ENCODE measurements at regions not wholly inside any gene's neighbourhood (a gene's known extent, or its start where the extent isn't known, plus 50 kb on each side); places are given as distances from the start of the nearest gene placed in this dataset.
"Not testable (repeated sequence)": the region's sequence is repeated elsewhere in the genome, so short reads cannot be mapped to it uniquely, and the experiment has no call there.

GRCh38 chr10:121327727-121328126 lies 270.5 kb downstream of the FGFR2 start:
- Histone ChIP-seq H3K79me2 (ENCODE audit: insufficient read depth, low read length) (no peaks in the 10 kb centered on the region), H4K20me1 (ENCODE audit: insufficient read depth, low read length, poor library complexity, severe bottlenecking) (no peaks in the 10 kb centered on the region), H3K27me3 (ENCODE audit: insufficient read depth, low read length, poor library complexity, severe bottlenecking) (no peaks in the 10 kb centered on the region), H3K36me3 (ENCODE audit: insufficient read depth, low read length) (no peaks in the 10 kb centered on the region), H3F3A (ENCODE audit: low read depth) (no peaks in the 10 kb centered on the region), H3K4me2 (ENCODE audit: low read depth, low read length, poor library complexity, severe bottlenecking) (no peak overlapping the region), H2AFZ (ENCODE audit: low read length) (no peak overlapping the region), H3K9me2 (replicated peaks; ENCODE audit: low read depth, low read length) (no peaks in the 10 kb centered on the region), H3K9me3 (ENCODE audit: insufficient read depth, low read depth, low read length) (no peaks in the 10 kb centered on the region), H3K4me1 (ENCODE audit: insufficient read depth, low read length, poor library complexity, severe bottlenecking) (no peaks in the 10 kb centered on the region), H3K9ac (ENCODE audit: low read depth, low read length, poor library complexity, severe bottlenecking) (no peak overlapping the region), H3K4me3 (ENCODE audit: low read length, poor library complexity, severe bottlenecking) (no peak overlapping the region)
- TF ChIP-seq EZH2phosphoT487 (IDR thresholded peaks at IDR 0.05; ENCODE audit: borderline replicate concordance) = no peak
- no peak for TF ChIP-seq CTCF (conservative IDR thresholded peaks at IDR 0.05; ENCODE audit: low read length)

GRCh38 chr10:121329631-121330030 lies 268.6 kb downstream of the FGFR2 start:
- H2AFZ ChIP-seq (ENCODE audit: low read length); H3K4me1 ChIP-seq (ENCODE audit: insufficient read depth, low read length, poor library complexity, severe bottlenecking); H3K9me2 ChIP-seq (replicated peaks; ENCODE audit: low read depth, low read length); H3K9me3 ChIP-seq (ENCODE audit: insufficient read depth, low read depth, low read length); H3F3A ChIP-seq (ENCODE audit: low read depth); H3K4me2 ChIP-seq (ENCODE audit: low read depth, low read length, poor library complexity, severe bottlenecking); H3K36me3 ChIP-seq (ENCODE audit: insufficient read depth, low read length); H3K79me2 ChIP-seq (ENCODE audit: insufficient read depth, low read length); H3K9ac ChIP-seq (ENCODE audit: low read depth, low read length, poor library complexity, severe bottlenecking); H3K4me3 ChIP-seq (ENCODE audit: low read length, poor library complexity, severe bottlenecking); H4K20me1 ChIP-seq (ENCODE audit: insufficient read depth, low read length, poor library complexity, severe bottlenecking); H3K27me3 ChIP-seq (ENCODE audit: insufficient read depth, low read length, poor library complexity, severe bottlenecking): not testable (repeated sequence)

- Histone ChIP-seq H3K9ac (ENCODE audit: low read depth, low read length, poor library complexity, severe bottlenecking) (no peak overlapping the region), H3K36me3 (ENCODE audit: insufficient read depth, low read length) (no peaks in the 10 kb centered on the region), H3K4me3 (ENCODE audit: low read length, poor library complexity, severe bottlenecking) (no peak overlapping the region), H3K79me2 (ENCODE audit: insufficient read depth, low read length) (no peaks in the 10 kb centered on the region), H3K9me3 (ENCODE audit: insufficient read depth, low read depth, low read length) (peaks cover 5% of the 10 kb centered on the region; the same call in 1 of the 2 replicates), H3K4me1 (ENCODE audit: insufficient read depth, low read length, poor library complexity, severe bottlenecking) (no peaks in the 10 kb centered on the region), H3K9me2 (replicated peaks; ENCODE audit: low read depth, low read length) (no peaks in the 10 kb centered on the region), H2AFZ (ENCODE audit: low read length) (no peak overlapping the region), H3K4me2 (ENCODE audit: low read depth, low read length, poor library complexity, severe bottlenecking) (no peak overlapping the region), H4K20me1 (ENCODE audit: insufficient read depth, low read length, poor library complexity, severe bottlenecking) (no peaks in the 10 kb centered on the region), H3F3A (ENCODE audit: low read depth) (no peaks in the 10 kb centered on the region), H3K27me3 (ENCODE audit: insufficient read depth, low read length, poor library complexity, severe bottlenecking) (no peaks in the 10 kb centered on the region)
- TF ChIP-seq CTCF (conservative IDR thresholded peaks at IDR 0.05; ENCODE audit: low read length) (no peak), EZH2phosphoT487 (IDR thresholded peaks at IDR 0.05; ENCODE audit: borderline replicate concordance) (no peak)
Measured at GRCh38 chr10:121330563-121330962, 267.7 kb downstream of the FGFR2 start.

- no peaks in the 10 kb centered on the region for H3K36me3 ChIP-seq (ENCODE audit: insufficient read depth, low read length)
- TF ChIP-seq EZH2phosphoT487 (IDR thresholded peaks at IDR 0.05; ENCODE audit: borderline replicate concordance) (no peak), CTCF (conservative IDR thresholded peaks at IDR 0.05; ENCODE audit: low read length) (no peak)
- H3K4me1 ChIP-seq (ENCODE audit: insufficient read depth, low read length, poor library complexity, severe bottlenecking) = no peaks in the 10 kb centered on the region
- H3K79me2 ChIP-seq (ENCODE audit: insufficient read depth, low read length) = no peaks in the 10 kb centered on the region
- H3K9me3 ChIP-seq (ENCODE audit: insufficient read depth, low read depth, low read length) = peaks cover 5% of the 10 kb centered on the region; the same call in 1 of the 2 replicates
- no peaks in the 10 kb centered on the region for H3F3A ChIP-seq (ENCODE audit: low read depth)
- no peak overlapping the region for H3K4me2 ChIP-seq (ENCODE audit: low read depth, low read length, poor library complexity, severe bottlenecking)
- H3K4me3 ChIP-seq (ENCODE audit: low read length, poor library complexity, severe bottlenecking) = no peak overlapping the region
- no peak overlapping the region for H3K9ac ChIP-seq (ENCODE audit: low read depth, low read length, poor library complexity, severe bottlenecking)
- no peaks in the 10 kb centered on the region for H3K27me3 ChIP-seq (ENCODE audit: insufficient read depth, low read length, poor library complexity, severe bottlenecking)
- H4K20me1 ChIP-seq (ENCODE audit: insufficient read depth, low read length, poor library complexity, severe bottlenecking) = no peaks in the 10 kb centered on the region
- no peaks in the 10 kb centered on the region for H3K9me2 ChIP-seq (replicated peaks; ENCODE audit: low read depth, low read length)
- H2AFZ ChIP-seq (ENCODE audit: low read length) = no peak overlapping the region
Measured at GRCh38 chr10:121332353-121332752, 265.9 kb downstream of the FGFR2 start.
